ENCODE measurements at regions not wholly inside any gene's neighbourhood (a gene's known extent, or its start where the extent isn't known, plus 50 kb on each side); places are given as distances from the start of the nearest gene placed in this dataset.

DNA sequence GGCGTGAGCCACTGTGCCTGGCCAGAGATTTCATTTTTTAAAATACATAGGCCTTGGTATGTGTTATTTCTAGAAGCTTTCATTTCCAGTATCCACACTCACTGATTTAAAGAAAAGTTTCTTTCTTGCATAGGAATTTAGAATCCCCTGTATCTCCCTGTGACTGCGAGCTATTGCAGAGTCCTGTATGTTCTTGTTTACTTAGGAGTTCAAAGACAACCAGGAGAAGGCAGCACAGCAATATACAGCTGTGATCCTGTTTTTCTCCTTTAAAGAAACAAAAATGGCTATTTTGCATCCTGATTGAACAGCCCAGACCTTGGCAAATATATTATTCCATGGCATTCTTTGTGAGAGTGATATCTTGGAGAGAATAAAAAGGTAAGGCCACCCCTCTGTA, 185.0 kb upstream of the COX10 start:
- no peak for TF ChIP-seq EZH2 (optimal IDR thresholded peaks at IDR 0.05; ENCODE audit: low read depth, low read length)
- no peak for TF ChIP-seq CTCF (IDR thresholded peaks at IDR 0.05; ENCODE audit: low read length)
- no peak for TF ChIP-seq EZH2phosphoT487 (IDR thresholded peaks at IDR 0.05; ENCODE audit: low read length)
